ENCODE measurements at regions not wholly inside any gene's neighbourhood (a gene's known extent, or its start where the extent isn't known, plus 50 kb on each side); places are given as distances from the start of the nearest gene placed in this dataset.

- FAIRE-seq (no peak), DNase-seq (peak in 3 of 5 donors; percentile 37 to 49 (median 46))
- H3K9me3 ChIP-seq (ENCODE audit: control insufficient read depth in 2 of 3, insufficient read depth in 1 of 3, low read length in 3 of 3): no peaks in the 10 kb centered on the region
- no peak overlapping the region for H3K9ac ChIP-seq (ENCODE audit: low read length in 3 of 3)
- intact Hi-C loops (cut with DNase I): no loop called here
- no peaks in the 10 kb centered on the region for H3K36me3 ChIP-seq (ENCODE audit: control insufficient read depth in 2 of 3, insufficient read depth in 3 of 3, low read length in 3 of 3)
- no peak overlapping the region for H3K4me3 ChIP-seq (ENCODE audit: low read length in 3 of 3)
- H3K27ac ChIP-seq (ENCODE audit: low read depth in 2 of 2, low read length in 2 of 2): no peak overlapping the region
- peaks cover 9 to 11% (median 10%) of the 10 kb centered on the region in 3 donors for H3K4me1 ChIP-seq (ENCODE audit: control insufficient read depth in 2 of 3, insufficient read depth in 2 of 3, low read depth in 1 of 3, low read length in 3 of 3)
- TF ChIP-seq CTCF (IDR thresholded peaks at IDR 0.05; ENCODE audit: borderline replicate concordance, extremely low read depth, insufficient read depth): no peak
- H3K27me3 ChIP-seq (ENCODE audit: control insufficient read depth, insufficient read depth, low read length): peaks cover 11% of the 10 kb centered on the region
Observed at GRCh38 chr6:166010136-166010960, 157.3 kb downstream of the TBXT start.

- FAIRE-seq (no peak), DNase-seq (peak in 1 of 5 donors; percentile 19)
- no peaks in the 10 kb centered on the region for H3K9me3 ChIP-seq (ENCODE audit: control insufficient read depth in 2 of 3, insufficient read depth in 1 of 3, low read length in 3 of 3)
- no peak overlapping the region for H3K27ac ChIP-seq (ENCODE audit: low read depth in 2 of 2, low read length in 2 of 2)
- no peaks in the 10 kb centered on the region for H3K36me3 ChIP-seq (ENCODE audit: control insufficient read depth in 2 of 3, insufficient read depth in 3 of 3, low read length in 3 of 3)
- TF ChIP-seq CTCF (IDR thresholded peaks at IDR 0.05; ENCODE audit: borderline replicate concordance, extremely low read depth, insufficient read depth): no peak
- H3K4me3 ChIP-seq (ENCODE audit: low read length in 3 of 3): no peak overlapping the region
- H3K9ac ChIP-seq (ENCODE audit: low read length in 3 of 3): no peak overlapping the region
- intact Hi-C loops (cut with DNase I): no loop called here
- peaks cover 9 to 11% (median 10%) of the 10 kb centered on the region in 3 donors for H3K4me1 ChIP-seq (ENCODE audit: control insufficient read depth in 2 of 3, insufficient read depth in 2 of 3, low read depth in 1 of 3, low read length in 3 of 3)
- H3K27me3 ChIP-seq (ENCODE audit: control insufficient read depth, insufficient read depth, low read length): peaks cover 11% of the 10 kb centered on the region
Observed at GRCh38 chr6:166009385-166010031, 158.1 kb downstream of the TBXT start.

GRCh38 chr6:166008441-166009369 is 158.9 kb downstream of the TBXT start:
- Histone ChIP-seq H3K36me3 (ENCODE audit: control insufficient read depth in 2 of 3, insufficient read depth in 3 of 3, low read length in 3 of 3) (no peaks in the 10 kb centered on the region), H3K4me3 (ENCODE audit: low read length in 3 of 3) (peak overlapping the region; percentile 19 to 61 (median 60)), H3K27me3 (ENCODE audit: control insufficient read depth, insufficient read depth, low read length) (peaks cover 11% of the 10 kb centered on the region), H3K4me1 (ENCODE audit: control insufficient read depth in 2 of 3, insufficient read depth in 2 of 3, low read depth in 1 of 3, low read length in 3 of 3) (peaks cover 9 to 11% (median 10%) of the 10 kb centered on the region in 3 donors), H3K9me3 (ENCODE audit: control insufficient read depth in 2 of 3, insufficient read depth in 1 of 3, low read length in 3 of 3) (no peaks in the 10 kb centered on the region), H3K9ac (ENCODE audit: low read length in 3 of 3) (peak overlapping the region in 2 of 3 donors; percentile 27 to 51), H3K27ac (ENCODE audit: low read depth in 2 of 2, low read length in 2 of 2) (no peak overlapping the region)
- TF ChIP-seq CTCF (IDR thresholded peaks at IDR 0.05; ENCODE audit: borderline replicate concordance, extremely low read depth, insufficient read depth): no peak
- intact Hi-C loops (cut with DNase I): no loop called here
- FAIRE-seq (no peak), DNase-seq (peak in 4 of 5 donors; percentile 63 to 74 (median 65))

Data from kidney (tissue), 13 donors.